HCT116 (cell line): ENCODE measurements at regions not wholly inside any gene's neighbourhood (a gene's known extent, or its start where the extent isn't known, plus 50 kb on each side); places are given as distances from the start of the nearest gene placed in this dataset.

Source experiments
- ATAC-seq: fragments of 200-7000 bp; cut with Tn5 transposase; 2 replicates; pipeline ENCODE4 v1.9.1; 2020; ENCODE audit warnings: mild to moderate bottlenecking, moderate library complexity
- BruUV-seq: library from RNA; stranded (reverse); fragments of 400-500 nt; replicated peaks from 2 replicates; lab custom pipeline; 2021; lab: Mats Ljungman, UMichigan
- CTCF ChIA-PET: fragments of 300-600 bp; sonication (Branson Sonifier 250); formaldehyde crosslinking; loops from one replicate; lab custom pipeline; 2021; ENCODE audit warnings: antibody characterized with exemption; lab: Charles Lee
- POLR2A ChIA-PET: fragments of 300-600, 350-600 bp; sonication (Branson Sonifier 250); formaldehyde crosslinking; loops from one replicate; lab custom pipeline; 2021; ENCODE audit warnings: antibody characterized with exemption; lab: Charles Lee
- RAD21 ChIA-PET, 2 experiments: fragments of 300-600 bp; sonication (Branson Sonifier 250); formaldehyde crosslinking; loops; one replicate each; lab custom pipeline; 2023; ENCODE audit warnings: low total read pairs in 2 of 2; ENCODE audit not compliant: uncharacterized antibody in 2 of 2, unreplicated experiment in 2 of 2, low non-redundant PET in 1 of 2; lab: Charles Lee
- DNase-seq: peaks from one replicate; pipeline ENCODE4 v3.0.0-alpha.2; 2010; ENCODE audit warnings: low read depth, low spot score
- H2AFZ ChIP-seq: fragments of 200-600 bp; shearing (Covaris generic), sonication (generic); 2 replicates; pipeline ENCODE4 v1.6.1; 2017; ENCODE audit warnings: low read depth, mixed run types, mixed read lengths, antibody characterized with exemption, low read length; ENCODE audit not compliant: poor library complexity, severe bottlenecking
- H3K27ac ChIP-seq: 2 replicates; pipeline ENCODE4 v1.5.1; 2012; ENCODE audit warnings: low read depth, low read length
- H3K27me3 ChIP-seq: fragments of 200-600 bp; sonication (generic); 2 replicates; pipeline ENCODE4 v1.6.1; 2016; ENCODE audit warnings: mixed run types, low read length, mixed read lengths; ENCODE audit not compliant: insufficient read depth
- H3K36me3 ChIP-seq, 2 experiments: fragments of 200-500 bp in 1 of 2; fragments of 200-600 bp in 1 of 2; sonication (Bioruptor generic) in 1 of 2; sonication (generic) in 1 of 2; 2 replicates each; pipeline versions ENCODE4 v1.5.1 to v1.6.1; 2014 to 2016; ENCODE audit warnings: low read length in 2 of 2, inconsistent platforms in 1 of 2, mixed read lengths in 1 of 2, mixed run types in 1 of 2; ENCODE audit not compliant: insufficient read depth in 2 of 2, control insufficient read depth in 1 of 2
- H3K4me1 ChIP-seq, 2 experiments: fragments of 200-600 bp in 1 of 2; sonication (generic) in 1 of 2; 2 replicates each; pipeline versions ENCODE4 v1.5.1 to v1.6.1; 2012 to 2017; ENCODE audit warnings: low read length in 2 of 2, inconsistent platforms in 1 of 2, mild to moderate bottlenecking in 1 of 2, mixed read lengths in 1 of 2, mixed run types in 1 of 2, moderate library complexity in 1 of 2; ENCODE audit not compliant: insufficient read depth in 2 of 2, control insufficient read depth in 1 of 2
- H3K4me2 ChIP-seq: fragments of 200-600 bp; sonication (generic); 2 replicates; pipeline ENCODE4 v1.6.1; 2017; ENCODE audit warnings: mixed run types, low read length, mixed read lengths
- H3K4me3 ChIP-seq, 2 experiments: fragments of 200-600 bp in 1 of 2; sonication (generic) in 1 of 2; replicated peaks in 1 of 2; 2 replicates each; pipeline ENCODE4 v1.5.1; 2011 to 2016; ENCODE audit warnings: low read length in 2 of 2, control low read depth in 1 of 2, low read depth in 1 of 2, mild to moderate bottlenecking in 1 of 2, mixed read lengths in 1 of 2, mixed run types in 1 of 2
- H3K79me2 ChIP-seq: fragments of 200-600 bp; sonication (generic); 2 replicates; pipeline ENCODE4 v1.6.1; 2017; ENCODE audit warnings: mild to moderate bottlenecking, mixed run types, low read length, moderate library complexity, mixed read lengths; ENCODE audit not compliant: insufficient read depth
- H3K9ac ChIP-seq: fragments of 200-600 bp; sonication (generic); 2 replicates; pipeline ENCODE4 v1.6.1; 2016; ENCODE audit warnings: low read length, mixed read lengths
- H3K9me2 ChIP-seq: fragments of 200-600 bp; sonication (generic), shearing (Covaris generic); 2 replicates; pipeline ENCODE4 v1.6.1; 2017; ENCODE audit warnings: mixed run types, mild to moderate bottlenecking, moderate library complexity; ENCODE audit not compliant: insufficient read depth
- H3K9me3 ChIP-seq, 2 experiments: fragments of 200-500 bp in 1 of 2; fragments of 200-600 bp in 1 of 2; sonication (Bioruptor generic) in 1 of 2; sonication (generic) in 1 of 2; 2 replicates each; pipeline ENCODE4 v1.6.1; 2014 to 2017; ENCODE audit warnings: low read length in 2 of 2, mixed read lengths in 2 of 2, inconsistent platforms in 1 of 2, low read depth in 1 of 2, mild to moderate bottlenecking in 1 of 2, mixed run types in 1 of 2, moderate library complexity in 1 of 2; ENCODE audit not compliant: control insufficient read depth in 1 of 2, insufficient read depth in 1 of 2
- H4K20me1 ChIP-seq: fragments of 200-600 bp; sonication (generic), shearing (Covaris generic); 2 replicates; pipeline ENCODE4 v1.6.1; 2017; ENCODE audit warnings: mixed run types, mild to moderate bottlenecking, moderate library complexity; ENCODE audit not compliant: insufficient read depth
- CTCF ChIP-seq, 3 experiments: fragments of 200-600 bp in 1 of 3; sonication (generic) in 1 of 3; IDR thresholded peaks in 2 of 3; conservative IDR thresholded peaks in 1 of 3; 2 replicates each; pipeline ENCODE4 v1.5.1; 2012 to 2017; ENCODE audit warnings: low read depth in 2 of 3, low read length in 2 of 3, antibody characterized with exemption in 1 of 3, borderline replicate concordance in 1 of 3, control low read depth in 1 of 3, mild to moderate bottlenecking in 1 of 3, mixed read lengths in 1 of 3, mixed run types in 1 of 3, moderate library complexity in 1 of 3; ENCODE audit not compliant: insufficient read depth in 1 of 3
- ZBTB33 ChIP-seq: IDR thresholded peaks from 2 replicates; pipeline ENCODE4 v1.6.1; 2011; ENCODE audit warnings: mild to moderate bottlenecking, low read length, moderate library complexity; ENCODE audit not compliant: insufficient replicate concordance; ENCODE audit errors: extremely low read depth
- intact Hi-C: fragments of 100-400 bp; cut with micrococcal nuclease; formaldehyde crosslinking; loops from 2 replicates; pipeline ENCODE4 v1.10.0; 2022

GRCh38 chr2:18265614-18266586, 294.6 kb downstream of the RDH14 start:
- H3K27ac ChIP-seq: no peak overlapping the region
- no peak overlapping the region for H3K4me3 ChIP-seq
- H2AFZ ChIP-seq: no peak overlapping the region
- CTCF ChIA-PET: no interaction called here
- H3K27me3 ChIP-seq: no peaks in the 10 kb centered on the region
- no peaks in the 10 kb centered on the region for H3K9me2 ChIP-seq
- H3K4me1 ChIP-seq: no peaks in the 10 kb centered on the region
- H3K9me3 ChIP-seq: no peaks in the 10 kb centered on the region
- no peaks in the 10 kb centered on the region for H4K20me1 ChIP-seq
- ATAC-seq (peak; percentile 67), DNase-seq (no peak)
- no peaks in the 10 kb centered on the region for H3K36me3 ChIP-seq
- POLR2A ChIA-PET: no interaction called here
- H3K4me2 ChIP-seq: no peak overlapping the region
- BruUV-seq: no TSS peak
- intact Hi-C loops: no loop called here
- TF ChIP-seq ZBTB33 (no peak), CTCF (IDR thresholded peaks at IDR 0.05 in 2 of 3, conservative IDR thresholded peaks at IDR 0.05 in 1 of 3; ENCODE audit: borderline replicate concordance in 1 of 3, insufficient read depth in 1 of 3, low read depth in 2 of 3, low read length in 2 of 3) (peak in 2 of 3 experiments; percentile 41 to 42; a peak in 4 of 6 replicates)
- H3K9ac ChIP-seq: no peak overlapping the region
- H3K79me2 ChIP-seq: no peaks in the 10 kb centered on the region
- RAD21 ChIA-PET: no interaction called here
